ENCODE measurements at regions not wholly inside any gene's neighbourhood (a gene's known extent, or its start where the extent isn't known, plus 50 kb on each side); places are given as distances from the start of the nearest gene placed in this dataset.

DNA sequence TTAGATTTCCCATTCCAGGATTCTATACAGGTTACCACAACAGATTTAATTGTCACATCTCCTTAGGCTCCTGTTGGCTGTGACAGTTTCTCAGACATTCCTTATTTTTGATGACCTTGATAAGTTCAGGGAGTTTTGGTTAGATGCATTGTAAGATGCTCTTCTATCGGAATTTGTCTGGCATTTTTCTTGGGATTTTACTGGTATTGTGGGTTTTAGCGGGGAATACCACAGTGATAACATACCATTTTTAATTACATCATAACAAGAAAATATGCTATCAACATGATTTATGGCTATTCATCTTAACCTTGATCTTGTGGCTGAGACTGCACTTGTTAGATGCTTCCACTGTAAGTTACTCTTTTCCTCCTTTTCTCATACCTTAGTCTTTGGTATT is 217.5 kb upstream of the PPFIA2 start:
- no peaks in the 10 kb centered on the region for H3K4me1 ChIP-seq (ENCODE audit: control insufficient read depth in 1 of 2, insufficient read depth in 2 of 2, low read depth in 1 of 2, low read length in 1 of 2)
- CTCF ChIA-PET = no interaction called here
- POLR2A ChIA-PET = no interaction called here
- no peaks in the 10 kb centered on the region for H3K9me2 ChIP-seq
- no peak overlapping the region for H3K9ac ChIP-seq
- DNase-seq = no peak
- TF ChIP-seq, protein P1, sequence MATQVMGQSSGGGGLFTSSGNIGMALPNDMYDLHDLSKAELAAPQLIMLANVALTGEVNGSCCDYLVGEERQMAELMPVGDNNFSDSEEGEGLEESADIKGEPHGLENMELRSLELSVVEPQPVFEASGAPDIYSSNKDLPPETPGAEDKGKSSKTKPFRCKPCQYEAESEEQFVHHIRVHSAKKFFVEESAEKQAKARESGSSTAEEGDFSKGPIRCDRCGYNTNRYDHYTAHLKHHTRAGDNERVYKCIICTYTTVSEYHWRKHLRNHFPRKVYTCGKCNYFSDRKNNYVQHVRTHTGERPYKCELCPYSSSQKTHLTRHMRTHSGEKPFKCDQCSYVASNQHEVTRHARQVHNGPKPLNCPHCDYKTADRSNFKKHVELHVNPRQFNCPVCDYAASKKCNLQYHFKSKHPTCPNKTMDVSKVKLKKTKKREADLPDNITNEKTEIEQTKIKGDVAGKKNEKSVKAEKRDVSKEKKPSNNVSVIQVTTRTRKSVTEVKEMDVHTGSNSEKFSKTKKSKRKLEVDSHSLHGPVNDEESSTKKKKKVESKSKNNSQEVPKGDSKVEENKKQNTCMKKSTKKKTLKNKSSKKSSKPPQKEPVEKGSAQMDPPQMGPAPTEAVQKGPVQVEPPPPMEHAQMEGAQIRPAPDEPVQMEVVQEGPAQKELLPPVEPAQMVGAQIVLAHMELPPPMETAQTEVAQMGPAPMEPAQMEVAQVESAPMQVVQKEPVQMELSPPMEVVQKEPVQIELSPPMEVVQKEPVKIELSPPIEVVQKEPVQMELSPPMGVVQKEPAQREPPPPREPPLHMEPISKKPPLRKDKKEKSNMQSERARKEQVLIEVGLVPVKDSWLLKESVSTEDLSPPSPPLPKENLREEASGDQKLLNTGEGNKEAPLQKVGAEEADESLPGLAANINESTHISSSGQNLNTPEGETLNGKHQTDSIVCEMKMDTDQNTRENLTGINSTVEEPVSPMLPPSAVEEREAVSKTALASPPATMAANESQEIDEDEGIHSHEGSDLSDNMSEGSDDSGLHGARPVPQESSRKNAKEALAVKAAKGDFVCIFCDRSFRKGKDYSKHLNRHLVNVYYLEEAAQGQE (IDR thresholded peaks at IDR 0.05; ENCODE audit: low read depth, low read length) = no peak
- no peak overlapping the region for H3K4me3 ChIP-seq (ENCODE audit: low read depth in 2 of 2, low read length in 1 of 2)
- H3K9me3 ChIP-seq = no peaks in the 10 kb centered on the region
- no peaks in the 10 kb centered on the region for H4K20me1 ChIP-seq (ENCODE audit: insufficient read depth)
- no peak overlapping the region for H2AFZ ChIP-seq (ENCODE audit: low read depth)
- H3K27ac ChIP-seq (ENCODE audit: low read depth in 2 of 2, low read length in 1 of 2) = no peak overlapping the region
- no peaks in the 10 kb centered on the region for H3K79me2 ChIP-seq (ENCODE audit: insufficient read depth)
- WGBS (ENCODE audit: low lambda C conversion rate) = 32% methylated on average over 2 of the region's 2 CpGs
- no peaks in the 10 kb centered on the region for H3F3A ChIP-seq (replicated peaks; ENCODE audit: insufficient read depth)
- H3K4me2 ChIP-seq = no peak overlapping the region
- H3K27me3 ChIP-seq (ENCODE audit: insufficient read depth) = no peaks in the 10 kb centered on the region
- no peaks in the 10 kb centered on the region for H3K36me3 ChIP-seq (replicated peaks in 1 of 2; ENCODE audit: control insufficient read depth in 1 of 2, insufficient read depth in 2 of 2, low read length in 1 of 2)

DNA sequence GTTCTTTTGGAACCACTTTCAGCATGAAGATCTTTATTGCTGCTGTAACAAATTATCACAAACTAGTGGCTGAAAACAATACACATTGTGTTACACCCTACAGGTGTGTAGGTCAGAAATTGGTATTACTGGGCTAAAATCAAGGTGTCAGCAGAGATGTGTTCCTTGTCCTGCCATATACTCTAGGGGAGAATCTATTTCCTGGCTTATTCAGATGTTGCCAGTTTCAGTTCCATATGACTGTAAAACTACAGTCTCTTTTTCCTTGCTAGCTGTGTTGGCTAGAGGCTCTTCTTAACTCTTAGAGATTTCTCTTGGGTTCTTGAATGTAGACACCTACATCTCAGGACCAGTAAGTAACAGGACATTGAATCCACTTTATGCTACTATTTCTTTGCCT is 215.6 kb upstream of the PPFIA2 start:
- Histone ChIP-seq H3K36me3 (replicated peaks in 1 of 2; ENCODE audit: control insufficient read depth in 1 of 2, insufficient read depth in 2 of 2, low read length in 1 of 2) (no peaks in the 10 kb centered on the region), H3K27me3 (ENCODE audit: insufficient read depth) (no peaks in the 10 kb centered on the region), H3K79me2 (ENCODE audit: insufficient read depth) (no peaks in the 10 kb centered on the region), H3K9me3 (no peaks in the 10 kb centered on the region), H3K9ac (no peak overlapping the region), H4K20me1 (ENCODE audit: insufficient read depth) (no peaks in the 10 kb centered on the region), H3K4me3 (ENCODE audit: low read depth in 2 of 2, low read length in 1 of 2) (no peak overlapping the region), H2AFZ (ENCODE audit: low read depth) (no peak overlapping the region), H3F3A (replicated peaks; ENCODE audit: insufficient read depth) (no peaks in the 10 kb centered on the region), H3K4me1 (ENCODE audit: control insufficient read depth in 1 of 2, insufficient read depth in 2 of 2, low read depth in 1 of 2, low read length in 1 of 2) (no peaks in the 10 kb centered on the region), H3K27ac (ENCODE audit: low read depth in 2 of 2, low read length in 1 of 2) (no peak overlapping the region), H3K4me2 (no peak overlapping the region), H3K9me2 (no peaks in the 10 kb centered on the region)
- CTCF ChIA-PET = no interaction called here
- POLR2A ChIA-PET = no interaction called here
- TF ChIP-seq RXRA (IDR thresholded peaks at IDR 0.05; ENCODE audit: borderline replicate concordance, low read depth) (no peak), NFIC (IDR thresholded peaks at IDR 0.05; ENCODE audit: borderline replicate concordance) (no peak), TCF12 (IDR thresholded peaks at IDR 0.05) (no peak), RCOR1 (IDR thresholded peaks at IDR 0.05; ENCODE audit: low read length) (no peak), SIN3A (IDR thresholded peaks at IDR 0.05; ENCODE audit: borderline replicate concordance, low read depth, low read length) (no peak), SMC3 (IDR thresholded peaks at IDR 0.05; ENCODE audit: low read depth, low read length) (no peak), TEAD4 (IDR thresholded peaks at IDR 0.05; ENCODE audit: borderline replicate concordance, insufficient read depth) (no peak), EP300 (IDR thresholded peaks at IDR 0.05; ENCODE audit: borderline replicate concordance in 1 of 2, low read depth in 1 of 2, low read length in 1 of 2) (no peak), MEF2A (IDR thresholded peaks at IDR 0.05; ENCODE audit: borderline replicate concordance, low read depth) (no peak), ELF1 (IDR thresholded peaks at IDR 0.05) (no peak), EZH2phosphoT487 (IDR thresholded peaks at IDR 0.05; ENCODE audit: borderline replicate concordance, low read depth) (no peak), RAD21 (IDR thresholded peaks at IDR 0.05; ENCODE audit: low read length) (no peak), FOSL2 (IDR thresholded peaks at IDR 0.05; ENCODE audit: borderline replicate concordance, low read depth) (no peak), YY1 (IDR thresholded peaks at IDR 0.05; ENCODE audit: low read depth) (no peak)
- TF ChIP-seq, protein P2, sequence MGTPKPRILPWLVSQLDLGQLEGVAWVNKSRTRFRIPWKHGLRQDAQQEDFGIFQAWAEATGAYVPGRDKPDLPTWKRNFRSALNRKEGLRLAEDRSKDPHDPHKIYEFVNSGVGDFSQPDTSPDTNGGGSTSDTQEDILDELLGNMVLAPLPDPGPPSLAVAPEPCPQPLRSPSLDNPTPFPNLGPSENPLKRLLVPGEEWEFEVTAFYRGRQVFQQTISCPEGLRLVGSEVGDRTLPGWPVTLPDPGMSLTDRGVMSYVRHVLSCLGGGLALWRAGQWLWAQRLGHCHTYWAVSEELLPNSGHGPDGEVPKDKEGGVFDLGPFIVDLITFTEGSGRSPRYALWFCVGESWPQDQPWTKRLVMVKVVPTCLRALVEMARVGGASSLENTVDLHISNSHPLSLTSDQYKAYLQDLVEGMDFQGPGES (IDR thresholded peaks at IDR 0.05; ENCODE audit: low read depth, low read length) = no peak
- no peak for DNase-seq
